ENCODE measurements at regions not wholly inside any gene's neighbourhood (a gene's known extent, or its start where the extent isn't known, plus 50 kb on each side); places are given as distances from the start of the nearest gene placed in this dataset.

GRCh38 chr5:3006961-3007551 lies 255.6 kb upstream of the IRX2 start:
- H3K27me3 ChIP-seq (replicated peaks): no peaks in the 10 kb centered on the region
- TF ChIP-seq, protein P1, sequence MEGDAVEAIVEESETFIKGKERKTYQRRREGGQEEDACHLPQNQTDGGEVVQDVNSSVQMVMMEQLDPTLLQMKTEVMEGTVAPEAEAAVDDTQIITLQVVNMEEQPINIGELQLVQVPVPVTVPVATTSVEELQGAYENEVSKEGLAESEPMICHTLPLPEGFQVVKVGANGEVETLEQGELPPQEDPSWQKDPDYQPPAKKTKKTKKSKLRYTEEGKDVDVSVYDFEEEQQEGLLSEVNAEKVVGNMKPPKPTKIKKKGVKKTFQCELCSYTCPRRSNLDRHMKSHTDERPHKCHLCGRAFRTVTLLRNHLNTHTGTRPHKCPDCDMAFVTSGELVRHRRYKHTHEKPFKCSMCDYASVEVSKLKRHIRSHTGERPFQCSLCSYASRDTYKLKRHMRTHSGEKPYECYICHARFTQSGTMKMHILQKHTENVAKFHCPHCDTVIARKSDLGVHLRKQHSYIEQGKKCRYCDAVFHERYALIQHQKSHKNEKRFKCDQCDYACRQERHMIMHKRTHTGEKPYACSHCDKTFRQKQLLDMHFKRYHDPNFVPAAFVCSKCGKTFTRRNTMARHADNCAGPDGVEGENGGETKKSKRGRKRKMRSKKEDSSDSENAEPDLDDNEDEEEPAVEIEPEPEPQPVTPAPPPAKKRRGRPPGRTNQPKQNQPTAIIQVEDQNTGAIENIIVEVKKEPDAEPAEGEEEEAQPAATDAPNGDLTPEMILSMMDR (IDR thresholded peaks at IDR 0.05; ENCODE audit: low read depth, low read length, missing control alignments): no peak
- no peaks in the 10 kb centered on the region for H3K36me3 ChIP-seq (replicated peaks)
- in situ Hi-C loops (cut with HindIII; ENCODE audit: low pct_ligation_motif_present, low sequenced_read_pairs): no loop called here
- DNase-seq: no peak
- no peak overlapping the region for H3K27ac ChIP-seq
- no peak overlapping the region for H3K4me3 ChIP-seq (ENCODE audit: low read depth, low read length)

DNA sequence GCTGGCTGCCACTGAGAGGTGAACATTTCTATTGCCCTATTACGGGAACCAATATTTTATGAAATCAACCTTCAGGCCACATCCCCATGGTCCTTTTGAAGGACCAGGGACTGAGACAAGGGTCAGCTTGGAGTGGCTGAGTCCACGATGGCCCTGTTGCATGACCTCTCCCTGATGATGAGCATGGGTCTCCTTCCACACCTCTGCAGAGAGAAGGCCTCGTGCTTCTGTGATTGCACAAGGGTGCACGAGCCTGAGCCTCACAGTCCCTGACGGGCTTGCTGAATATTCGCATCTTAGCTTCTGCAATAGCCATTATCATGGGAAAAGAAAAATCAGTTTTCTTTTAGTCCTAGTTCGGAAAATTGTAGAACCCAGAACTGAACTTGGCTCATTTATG lies 255.0 kb upstream of the IRX2 start:
- no peak overlapping the region for H3K4me3 ChIP-seq (ENCODE audit: low read depth, low read length)
- H3K27ac ChIP-seq: no peak overlapping the region
- TF ChIP-seq, protein P1 (IDR thresholded peaks at IDR 0.05; ENCODE audit: low read depth, low read length, missing control alignments): no peak
- no peaks in the 10 kb centered on the region for H3K27me3 ChIP-seq (replicated peaks)
- in situ Hi-C loops (cut with HindIII; ENCODE audit: low pct_ligation_motif_present, low sequenced_read_pairs): no loop called here
- DNase-seq: no peak
- no peaks in the 10 kb centered on the region for H3K36me3 ChIP-seq (replicated peaks)

- in situ Hi-C loops (cut with HindIII; ENCODE audit: low pct_ligation_motif_present, low sequenced_read_pairs): no loop called here
Observed at GRCh38 chr5:3004361-3005080, 253.0 kb upstream of the IRX2 start.

DNA sequence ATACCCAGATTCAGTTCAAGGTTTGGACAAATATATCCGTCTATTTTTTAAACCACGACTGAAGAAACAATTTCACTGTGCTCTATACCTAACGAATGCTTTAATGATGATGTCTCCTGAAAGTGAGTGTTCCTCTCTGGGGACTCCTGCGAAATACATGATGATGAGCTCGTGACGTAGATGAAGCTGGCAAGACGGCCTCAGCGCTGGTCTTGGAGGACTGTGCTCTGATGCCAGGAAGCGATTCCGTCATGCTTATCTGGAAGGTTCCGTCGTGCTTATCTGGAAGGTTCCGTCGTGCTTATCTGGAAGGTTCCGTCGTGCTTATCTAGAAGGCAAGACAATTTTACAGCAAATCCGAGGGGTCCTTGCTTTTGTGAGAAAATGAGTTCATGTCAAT lies 250.8 kb upstream of the IRX2 start:
- Histone ChIP-seq H3K27me3 (replicated peaks) (no peaks in the 10 kb centered on the region), H3K36me3 (replicated peaks) (no peaks in the 10 kb centered on the region), H3K4me3 (ENCODE audit: low read depth, low read length) (no peak overlapping the region), H3K27ac (no peak overlapping the region)
- DNase-seq: no peak
- in situ Hi-C loops (cut with HindIII; ENCODE audit: low pct_ligation_motif_present, low sequenced_read_pairs): no loop called here
- TF ChIP-seq, protein P1 (IDR thresholded peaks at IDR 0.05; ENCODE audit: low read depth, low read length, missing control alignments): no peak

More at GRCh38 chr5:3004361-3005080, 253.0 kb upstream of the IRX2 start:
- TF ChIP-seq, protein P1 (IDR thresholded peaks at IDR 0.05; ENCODE audit: low read depth, low read length, missing control alignments): no peak
- no peak for DNase-seq
- Histone ChIP-seq H3K36me3 (replicated peaks) (no peaks in the 10 kb centered on the region), H3K4me3 (ENCODE audit: low read depth, low read length) (no peak overlapping the region), H3K27ac (no peak overlapping the region), H3K27me3 (replicated peaks) (no peaks in the 10 kb centered on the region)

DNA sequence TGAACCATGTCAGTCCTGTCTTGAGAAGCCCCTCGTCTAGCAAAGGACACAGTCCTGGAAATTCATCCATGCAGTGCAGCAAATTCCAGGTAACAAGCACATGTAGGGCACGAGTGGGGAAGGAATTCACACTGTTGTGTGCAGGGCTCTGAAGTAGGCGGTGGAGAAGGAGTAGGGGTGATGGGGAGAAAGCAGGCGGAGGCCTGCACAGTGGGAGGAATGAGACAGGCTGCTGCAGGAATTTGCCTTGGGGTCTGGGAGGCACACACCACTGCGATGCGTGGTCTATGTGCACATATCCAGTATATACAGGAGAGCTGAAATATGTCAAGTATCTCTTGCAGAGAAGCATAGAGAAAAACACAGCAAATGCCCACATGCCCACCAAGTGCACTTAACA lies 249.2 kb upstream of the IRX2 start:
- in situ Hi-C loops (cut with HindIII; ENCODE audit: low pct_ligation_motif_present, low sequenced_read_pairs): no loop called here
- Histone ChIP-seq H3K36me3 (replicated peaks) (no peaks in the 10 kb centered on the region), H3K27ac (no peak overlapping the region), H3K27me3 (replicated peaks) (no peaks in the 10 kb centered on the region), H3K4me3 (ENCODE audit: low read depth, low read length) (no peak overlapping the region)
- DNase-seq: no peak
- TF ChIP-seq, protein P1 (IDR thresholded peaks at IDR 0.05; ENCODE audit: low read depth, low read length, missing control alignments): no peak
